HepG2 (cell line): ENCODE measurements at regions not wholly inside any gene's neighbourhood (a gene's known extent, or its start where the extent isn't known, plus 50 kb on each side); places are given as distances from the start of the nearest gene placed in this dataset.

Experiments
- ATAC-seq: fragments of 200-7000 bp; cut with Tn5 transposase; 3 replicates; pipeline ENCODE4 v1.9.1; 2020; ENCODE audit warnings: mild to moderate bottlenecking, moderate library complexity
- BruUV-seq: library from RNA; stranded (reverse); fragments of 400-500 nt; replicated peaks from 2 replicates; lab custom pipeline; 2021; lab: Mats Ljungman, UMichigan
- CTCF ChIA-PET: fragments of 300-600 bp; formaldehyde crosslinking; extraction: SDS; loops from one replicate; lab custom pipeline; 2021; ENCODE audit warnings: low total read pairs, inconsistent platforms, low intra/inter-chr PET ratio; lab: Yijun Ruan, JAX
- POLR2A ChIA-PET: fragments of 350-600 bp; sonication (Branson Sonifier 250); formaldehyde crosslinking; loops from one replicate; lab custom pipeline; 2020; ENCODE audit warnings: antibody characterized with exemption, inconsistent platforms; lab: Yijun Ruan, JAX
- DNase-seq: peaks from one replicate; pipeline ENCODE4 v3.0.0-alpha.2; 2015; ENCODE audit warnings: low spot score
- FAIRE-seq: peaks from 3 replicates; lab custom pipeline; 2011; peaks lifted over from hg19 to GRCh38; lab: Jason Lieb, UNC
- H2AFZ ChIP-seq: one replicate; pipeline ENCODE4 v1.6.1; 2011; ENCODE audit warnings: low read length, inconsistent platforms
- H3K27ac ChIP-seq: fragments of 300-600 bp; 3 replicates; pipeline ENCODE4 v1.8.0; 2011; ENCODE audit warnings: mixed run types, mild to moderate bottlenecking, mixed read lengths, low read length, inconsistent platforms; ENCODE audit not compliant: insufficient read depth; ENCODE audit errors: extremely low read length
- H3K27me3 ChIP-seq, 2 experiments: fragments of 200-600 bp in 1 of 2; 2 replicates in 1 of 2; 3 replicates in 1 of 2; pipeline versions ENCODE4 v1.6.0 to v1.8.0; 2011; ENCODE audit warnings: low read length in 2 of 2, mild to moderate bottlenecking in 2 of 2, moderate library complexity in 2 of 2, inconsistent platforms in 1 of 2; ENCODE audit not compliant: insufficient read depth in 2 of 2, control insufficient read depth in 1 of 2
- H3K36me3 ChIP-seq, 2 experiments: fragments of 200-600 bp in 1 of 2; replicated peaks in 1 of 2; 2 replicates in 1 of 2; 3 replicates in 1 of 2; pipeline versions ENCODE4 v1.5.1 to v1.8.0; 2011; ENCODE audit warnings: low read length in 2 of 2, inconsistent platforms in 1 of 2; ENCODE audit not compliant: insufficient read depth in 2 of 2, control insufficient read depth in 1 of 2
- H3K4me1 ChIP-seq: 2 replicates; pipeline ENCODE4 v1.5.1; 2012; ENCODE audit warnings: low read length, inconsistent platforms; ENCODE audit not compliant: insufficient read depth
- H3K4me2 ChIP-seq: 2 replicates; pipeline ENCODE4 v1.6.0; 2011; ENCODE audit warnings: low read depth, low read length, inconsistent platforms
- H3K4me3 ChIP-seq, 3 experiments: fragments of 200-600 bp in 1 of 3; sonication (generic), shearing (Covaris generic) in 1 of 3; replicated peaks in 1 of 3; 2 replicates each; pipeline ENCODE4 v1.5.1; 2011 to 2016; ENCODE audit warnings: low read length in 3 of 3, inconsistent platforms in 2 of 3, low read depth in 2 of 3, mild to moderate bottlenecking in 2 of 3, control low read depth in 1 of 3, mixed read lengths in 1 of 3; ENCODE audit not compliant: insufficient read depth in 1 of 3
- H3K79me2 ChIP-seq: one replicate; pipeline ENCODE4 v1.6.1; 2011; ENCODE audit warnings: low read length, inconsistent platforms; ENCODE audit not compliant: insufficient read depth
- H3K9ac ChIP-seq: 2 replicates; pipeline ENCODE4 v1.6.0; 2011; ENCODE audit warnings: mild to moderate bottlenecking, low read depth, low read length, inconsistent platforms; ENCODE audit not compliant: insufficient read depth
- H3K9me3 ChIP-seq: 2 replicates; pipeline ENCODE4 v1.5.1; 2012; ENCODE audit warnings: mild to moderate bottlenecking, low read length
- H4K20me1 ChIP-seq: 2 replicates; pipeline ENCODE4 v1.6.0; 2011; ENCODE audit warnings: inconsistent platforms, mild to moderate bottlenecking, low read length, moderate library complexity; ENCODE audit not compliant: insufficient read depth
- CAMTA2 ChIP-seq: sonication (generic); formaldehyde crosslinking; IDR thresholded peaks from 2 replicates; pipeline ENCODE4 v1.4.0; 2020; ENCODE audit warnings: mild to moderate bottlenecking, missing genetic modification reagents, borderline replicate concordance
- DZIP1 ChIP-seq: sonication (generic); formaldehyde crosslinking; IDR thresholded peaks from 2 replicates; pipeline ENCODE4 v1.5.0; 2020; ENCODE audit warnings: mild to moderate bottlenecking, missing genetic modification reagents
- SIX4 ChIP-seq: sonication (generic); formaldehyde crosslinking; IDR thresholded peaks from 2 replicates; pipeline ENCODE4 v1.4.0; 2020; ENCODE audit warnings: missing genetic modification reagents
- ZNF225 ChIP-seq: sonication (generic); formaldehyde crosslinking; IDR thresholded peaks from 2 replicates; pipeline ENCODE4 v1.4.0; 2020; ENCODE audit warnings: mild to moderate bottlenecking, missing genetic modification reagents
- ZNF891 ChIP-seq: sonication (generic); formaldehyde crosslinking; IDR thresholded peaks from 2 replicates; pipeline ENCODE4 v1.5.0; 2020; ENCODE audit warnings: mild to moderate bottlenecking, missing genetic modification reagents
- WGBS: methylation state at CpG from one replicate; pipeline ENCODE4 v1.1.6; 2017; ENCODE audit warnings: low lambda C conversion rate; 5-methylcytosine and 5-hydroxymethylcytosine counted together
- in situ Hi-C: cut with HindIII; loops from 2 replicates; pipeline ENCODE4 v1.10.0; 2017; ENCODE audit warnings: low pct_unique_long_range_greater_than_20kb; ENCODE audit not compliant: extremely low pct_ligation_motif_present
- intact Hi-C: fragments of 100-400 bp; cut with micrococcal nuclease; formaldehyde crosslinking; loops from one replicate; pipeline ENCODE4 v1.10.0; 2022; ENCODE audit not compliant: unreplicated experiment
- TF ChIP-seq, protein P1 (sequence below): sonication (generic); formaldehyde crosslinking; IDR thresholded peaks from 2 replicates; pipeline ENCODE4 v1.5.1; 2020; ENCODE audit warnings: mild to moderate bottlenecking, missing genetic modification reagents, borderline replicate concordance

DNA sequence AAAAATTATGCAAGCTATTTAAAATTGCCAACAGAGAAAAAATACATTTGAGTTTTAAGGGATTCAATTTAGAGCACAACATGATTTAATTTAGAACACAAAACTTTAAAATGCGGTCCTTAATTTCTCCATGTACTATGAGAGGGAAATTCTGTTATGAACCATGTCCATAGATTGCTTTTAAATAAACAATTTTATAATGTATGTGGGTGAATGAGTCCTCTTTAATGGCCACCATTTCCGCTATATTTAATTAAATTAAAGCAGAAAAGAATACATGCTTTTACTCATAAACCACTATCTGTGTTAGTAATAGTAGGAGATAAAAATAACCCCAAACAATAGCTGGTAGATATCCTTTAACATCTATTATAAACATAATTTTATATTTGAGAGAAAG lies 914.6 kb downstream of the LTN1 start:
- intact Hi-C loops (no loop called here), in situ Hi-C loops (no loop called here)
- no peak overlapping the region for H2AFZ ChIP-seq
- FAIRE-seq (no peak), DNase-seq (no peak), ATAC-seq (no peak)
- H3K79me2 ChIP-seq: no peaks in the 10 kb centered on the region
- no peak overlapping the region for H3K4me3 ChIP-seq
- H3K36me3 ChIP-seq: no peaks in the 10 kb centered on the region
- no peaks in the 10 kb centered on the region for H3K4me1 ChIP-seq
- H3K4me2 ChIP-seq: no peak overlapping the region
- no TSS peak for BruUV-seq
- ChIA-PET CTCF (no interaction called here), POLR2A (no interaction called here)
- TF ChIP-seq DZIP1 (CRISPR knock-in tag) (no peak), ZNF225 (CRISPR knock-in tag) (no peak), ZNF891 (no peak), SIX4 (CRISPR knock-in tag) (no peak), CAMTA2 (no peak)
- TF ChIP-seq, protein P1, sequence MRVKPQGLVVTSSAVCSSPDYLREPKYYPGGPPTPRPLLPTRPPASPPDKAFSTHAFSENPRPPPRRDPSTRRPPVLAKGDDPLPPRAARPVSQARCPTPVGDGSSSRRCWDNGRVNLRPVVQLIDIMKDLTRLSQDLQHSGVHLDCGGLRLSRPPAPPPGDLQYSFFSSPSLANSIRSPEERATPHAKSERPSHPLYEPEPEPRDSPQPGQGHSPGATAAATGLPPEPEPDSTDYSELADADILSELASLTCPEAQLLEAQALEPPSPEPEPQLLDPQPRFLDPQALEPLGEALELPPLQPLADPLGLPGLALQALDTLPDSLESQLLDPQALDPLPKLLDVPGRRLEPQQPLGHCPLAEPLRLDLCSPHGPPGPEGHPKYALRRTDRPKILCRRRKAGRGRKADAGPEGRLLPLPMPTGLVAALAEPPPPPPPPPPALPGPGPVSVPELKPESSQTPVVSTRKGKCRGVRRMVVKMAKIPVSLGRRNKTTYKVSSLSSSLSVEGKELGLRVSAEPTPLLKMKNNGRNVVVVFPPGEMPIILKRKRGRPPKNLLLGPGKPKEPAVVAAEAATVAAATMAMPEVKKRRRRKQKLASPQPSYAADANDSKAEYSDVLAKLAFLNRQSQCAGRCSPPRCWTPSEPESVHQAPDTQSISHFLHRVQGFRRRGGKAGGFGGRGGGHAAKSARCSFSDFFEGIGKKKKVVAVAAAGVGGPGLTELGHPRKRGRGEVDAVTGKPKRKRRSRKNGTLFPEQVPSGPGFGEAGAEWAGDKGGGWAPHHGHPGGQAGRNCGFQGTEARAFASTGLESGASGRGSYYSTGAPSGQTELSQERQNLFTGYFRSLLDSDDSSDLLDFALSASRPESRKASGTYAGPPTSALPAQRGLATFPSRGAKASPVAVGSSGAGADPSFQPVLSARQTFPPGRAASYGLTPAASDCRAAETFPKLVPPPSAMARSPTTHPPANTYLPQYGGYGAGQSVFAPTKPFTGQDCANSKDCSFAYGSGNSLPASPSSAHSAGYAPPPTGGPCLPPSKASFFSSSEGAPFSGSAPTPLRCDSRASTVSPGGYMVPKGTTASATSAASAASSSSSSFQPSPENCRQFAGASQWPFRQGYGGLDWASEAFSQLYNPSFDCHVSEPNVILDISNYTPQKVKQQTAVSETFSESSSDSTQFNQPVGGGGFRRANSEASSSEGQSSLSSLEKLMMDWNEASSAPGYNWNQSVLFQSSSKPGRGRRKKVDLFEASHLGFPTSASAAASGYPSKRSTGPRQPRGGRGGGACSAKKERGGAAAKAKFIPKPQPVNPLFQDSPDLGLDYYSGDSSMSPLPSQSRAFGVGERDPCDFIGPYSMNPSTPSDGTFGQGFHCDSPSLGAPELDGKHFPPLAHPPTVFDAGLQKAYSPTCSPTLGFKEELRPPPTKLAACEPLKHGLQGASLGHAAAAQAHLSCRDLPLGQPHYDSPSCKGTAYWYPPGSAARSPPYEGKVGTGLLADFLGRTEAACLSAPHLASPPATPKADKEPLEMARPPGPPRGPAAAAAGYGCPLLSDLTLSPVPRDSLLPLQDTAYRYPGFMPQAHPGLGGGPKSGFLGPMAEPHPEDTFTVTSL (CRISPR knock-in tag): no peak
- no peak overlapping the region for H3K9ac ChIP-seq
- H3K9me3 ChIP-seq: peaks cover 72% of the 10 kb centered on the region
- 50% methylated on average over 2 of the region's 2 CpGs for WGBS
- H3K27me3 ChIP-seq: no peaks in the 10 kb centered on the region
- H3K27ac ChIP-seq: no peak overlapping the region
- H4K20me1 ChIP-seq: no peaks in the 10 kb centered on the region
